WTC11 (cell line): ENCODE measurements at regions not wholly inside any gene's neighbourhood (a gene's known extent, or its start where the extent isn't known, plus 50 kb on each side); places are given as distances from the start of the nearest gene placed in this dataset.

Source experiments
- ATAC-seq: fragments of 200-7000 bp; cut with Tn5 transposase; 2 replicates; pipeline ENCODE4 v1.10.0; 2021; ENCODE audit warnings: mild to moderate bottlenecking, moderate library complexity
- CTCF ChIA-PET: fragments of 300-600 bp; sonication (Branson Sonifier 250); formaldehyde crosslinking; loops from one replicate; lab custom pipeline; 2021; ENCODE audit warnings: antibody characterized with exemption; lab: Charles Lee
- POLR2A ChIA-PET: fragments of 350-600 bp; sonication (Branson Sonifier 250); formaldehyde crosslinking; loops from one replicate; lab custom pipeline; 2021; ENCODE audit warnings: antibody characterized with exemption; lab: Charles Lee
- DNase-seq: peaks from one replicate; pipeline ENCODE4 v3.0.0; 2021; ENCODE audit warnings: low spot score
- H3K27ac Mint-ChIP-seq: 2 replicates; pipeline ENCODE4 v1.8.0; 2021; ENCODE audit warnings: mixed read lengths
- H3K27me3 Mint-ChIP-seq: 2 replicates; pipeline ENCODE4 v1.8.0; 2021; ENCODE audit warnings: low read depth, mild to moderate bottlenecking, moderate library complexity, mixed read lengths
- H3K36me3 Mint-ChIP-seq: 2 replicates; pipeline ENCODE4 v1.8.0; 2021; ENCODE audit warnings: mixed read lengths
- H3K4me1 Mint-ChIP-seq: 2 replicates; pipeline ENCODE4 v1.8.0; 2022; ENCODE audit warnings: mixed read lengths
- H3K4me3 Mint-ChIP-seq: 2 replicates; pipeline ENCODE4 v1.8.0; 2021; ENCODE audit warnings: mild to moderate bottlenecking, moderate library complexity, mixed read lengths
- H3K9me3 Mint-ChIP-seq: 2 replicates; pipeline ENCODE4 v1.8.0; 2021; ENCODE audit warnings: mixed read lengths
- ATF6 ChIP-seq: sonication (generic); formaldehyde crosslinking; IDR thresholded peaks from 2 replicates; pipeline ENCODE4 v1.8.1; 2023; ENCODE audit warnings: mild to moderate bottlenecking, missing genetic modification reagents
- CBFB ChIP-seq: sonication (generic); formaldehyde crosslinking; IDR thresholded peaks from 2 replicates; pipeline ENCODE4 v1.8.1; 2022; ENCODE audit warnings: mild to moderate bottlenecking, low read depth, missing genetic modification reagents
- EMX1 ChIP-seq: fragments of 250-450 bp; sonication (Bioruptor Pico); IDR thresholded peaks from 2 replicates; pipeline ENCODE4 v1.8.0; 2021; ENCODE audit warnings: mild to moderate bottlenecking
- GABPB1 ChIP-seq: sonication (generic); formaldehyde crosslinking; IDR thresholded peaks from 2 replicates; pipeline ENCODE4 v1.8.1; 2023; ENCODE audit warnings: mild to moderate bottlenecking, missing genetic modification reagents
- HMGA2 ChIP-seq: fragments of 250-450 bp; sonication (Bioruptor Pico); IDR thresholded peaks from 2 replicates; pipeline ENCODE4 v1.4.0; 2021; ENCODE audit warnings: mild to moderate bottlenecking, moderate library complexity
- KAT7 ChIP-seq: sonication (generic); formaldehyde crosslinking; IDR thresholded peaks from 2 replicates; pipeline ENCODE4 v1.8.1; 2023; ENCODE audit warnings: missing genetic modification reagents, mild to moderate bottlenecking, borderline replicate concordance
- MXD4 ChIP-seq: fragments of 250-450 bp; sonication (Bioruptor Pico); IDR thresholded peaks from 2 replicates; pipeline ENCODE4 v1.8.0; 2021; ENCODE audit warnings: mild to moderate bottlenecking, moderate library complexity, borderline replicate concordance
- NR1H2 ChIP-seq: sonication (generic); formaldehyde crosslinking; IDR thresholded peaks from 2 replicates; pipeline ENCODE4 v1.9.0; 2021; ENCODE audit warnings: mild to moderate bottlenecking, moderate library complexity, missing genetic modification reagents
- NR2C2 ChIP-seq: sonication (generic); formaldehyde crosslinking; IDR thresholded peaks from 2 replicates; pipeline ENCODE4 v1.8.0; 2022; ENCODE audit warnings: mild to moderate bottlenecking, missing genetic modification reagents
- OVOL2 ChIP-seq: fragments of 250-450 bp; sonication (Bioruptor Pico); IDR thresholded peaks from 2 replicates; pipeline ENCODE4 v1.9.0; 2021; ENCODE audit warnings: mild to moderate bottlenecking, borderline replicate concordance
- PREB ChIP-seq: sonication (generic); formaldehyde crosslinking; IDR thresholded peaks from 2 replicates; pipeline ENCODE4 v1.8.1; 2022; ENCODE audit warnings: mild to moderate bottlenecking, missing genetic modification reagents, moderate library complexity, borderline replicate concordance
- PRRX2 ChIP-seq: fragments of 250-450 bp; sonication (Bioruptor Pico); IDR thresholded peaks from 2 replicates; pipeline ENCODE4 v1.8.0; 2021; ENCODE audit warnings: mild to moderate bottlenecking
- TCF7 ChIP-seq: sonication (generic); formaldehyde crosslinking; IDR thresholded peaks from 2 replicates; pipeline ENCODE4 v1.8.0; 2022; ENCODE audit warnings: mild to moderate bottlenecking, low read depth, missing genetic modification reagents, moderate library complexity
- TEAD4 ChIP-seq: sonication (generic); formaldehyde crosslinking; IDR thresholded peaks from 2 replicates; pipeline ENCODE4 v1.8.0; 2022; ENCODE audit warnings: mild to moderate bottlenecking, missing genetic modification reagents
- ZBTB21 ChIP-seq: sonication (generic); formaldehyde crosslinking; IDR thresholded peaks from 2 replicates; pipeline ENCODE4 v1.8.1; 2023; ENCODE audit warnings: mild to moderate bottlenecking, missing genetic modification reagents, borderline replicate concordance
- ZNF121 ChIP-seq: sonication (generic); formaldehyde crosslinking; IDR thresholded peaks from 2 replicates; pipeline ENCODE4 v1.8.0; 2023; ENCODE audit warnings: missing genetic modification reagents
- ZNF138 ChIP-seq: sonication (generic); formaldehyde crosslinking; conservative IDR thresholded peaks from 2 replicates; pipeline ENCODE4 v1.8.1; 2022; ENCODE audit warnings: mild to moderate bottlenecking, moderate library complexity, missing genetic modification reagents
- ZNF219 ChIP-seq: sonication (generic); formaldehyde crosslinking; IDR thresholded peaks from 2 replicates; pipeline ENCODE4 v1.8.0; 2023; ENCODE audit warnings: missing genetic modification reagents, mild to moderate bottlenecking, borderline replicate concordance
- ZNF423 ChIP-seq: fragments of 250-450 bp; sonication (Bioruptor Pico); IDR thresholded peaks from 2 replicates; pipeline ENCODE4 v2.1.2; 2022; ENCODE audit warnings: mild to moderate bottlenecking, moderate library complexity
- ZNF532 ChIP-seq: fragments of 250-450 bp; sonication (Bioruptor Pico); IDR thresholded peaks from 2 replicates; pipeline ENCODE4 v1.9.0; 2021; ENCODE audit warnings: mild to moderate bottlenecking, borderline replicate concordance
- TF ChIP-seq, protein P1 (sequence below): sonication (generic); formaldehyde crosslinking; IDR thresholded peaks from 2 replicates; pipeline ENCODE4 v1.8.0; 2022; ENCODE audit warnings: mild to moderate bottlenecking, missing genetic modification reagents
- TF ChIP-seq, protein P2 (sequence below): fragments of 200-600 bp; IDR thresholded peaks from 2 replicates; pipeline ENCODE4 v1.8.0; 2022; ENCODE audit warnings: antibody characterized with exemption
- TF ChIP-seq, protein P3 (sequence below): sonication (generic); formaldehyde crosslinking; IDR thresholded peaks from 2 replicates; pipeline ENCODE4 v1.8.0; 2022; ENCODE audit warnings: mild to moderate bottlenecking, missing genetic modification reagents

GRCh38 chr10:63027531-63027930 is 105.6 kb upstream of the NRBF2 start (continued):
- TF ChIP-seq NR2C2 (CRISPR knock-in tag) (no peak), ZNF532 (CRISPR knock-in tag) (no peak), NR1H2 (no peak)

GRCh38 chr10:63021225-63021624 is 111.9 kb upstream of the NRBF2 start:
- POLR2A ChIA-PET: no interaction called here
- Mint-ChIP-seq H3K27ac (no peak overlapping the region), H3K4me3 (no peak overlapping the region), H3K4me1 (peaks cover 7% of the 10 kb centered on the region; the same call in 1 of the 2 replicates), H3K36me3 (no peaks in the 10 kb centered on the region), H3K9me3 (peaks cover 11% of the 10 kb centered on the region), H3K27me3 (no peaks in the 10 kb centered on the region)
- ATAC-seq (no peak), DNase-seq (no peak)
- no peak for TF ChIP-seq GABPB1
- no peak for TF ChIP-seq TEAD4 (CRISPR knock-in tag)
- no peak for TF ChIP-seq NR1H2
- no peak for TF ChIP-seq ZNF138 (CRISPR knock-in tag)
- no peak for TF ChIP-seq ZNF121
- TF ChIP-seq TCF7 (CRISPR knock-in tag): no peak
- TF ChIP-seq KAT7 (CRISPR knock-in tag): no peak
- TF ChIP-seq MXD4: no peak
- TF ChIP-seq, protein P1, sequence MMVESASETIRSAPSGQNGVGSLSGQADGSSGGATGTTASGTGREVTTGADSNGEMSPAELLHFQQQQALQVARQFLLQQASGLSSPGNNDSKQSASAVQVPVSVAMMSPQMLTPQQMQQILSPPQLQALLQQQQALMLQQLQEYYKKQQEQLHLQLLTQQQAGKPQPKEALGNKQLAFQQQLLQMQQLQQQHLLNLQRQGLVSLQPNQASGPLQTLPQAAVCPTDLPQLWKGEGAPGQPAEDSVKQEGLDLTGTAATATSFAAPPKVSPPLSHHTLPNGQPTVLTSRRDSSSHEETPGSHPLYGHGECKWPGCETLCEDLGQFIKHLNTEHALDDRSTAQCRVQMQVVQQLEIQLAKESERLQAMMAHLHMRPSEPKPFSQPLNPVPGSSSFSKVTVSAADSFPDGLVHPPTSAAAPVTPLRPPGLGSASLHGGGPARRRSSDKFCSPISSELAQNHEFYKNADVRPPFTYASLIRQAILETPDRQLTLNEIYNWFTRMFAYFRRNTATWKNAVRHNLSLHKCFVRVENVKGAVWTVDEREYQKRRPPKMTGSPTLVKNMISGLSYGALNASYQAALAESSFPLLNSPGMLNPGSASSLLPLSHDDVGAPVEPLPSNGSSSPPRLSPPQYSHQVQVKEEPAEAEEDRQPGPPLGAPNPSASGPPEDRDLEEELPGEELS: no peak
- CTCF ChIA-PET: no interaction called here

GRCh38 chr10:63013755-63014154 is 119.4 kb upstream of the NRBF2 start:
- DNase-seq: no peak
- no peaks in the 10 kb centered on the region for H3K27me3 Mint-ChIP-seq
- ChIA-PET CTCF (no interaction called here), POLR2A (no interaction called here)
- H3K9me3 Mint-ChIP-seq: peaks cover 13% of the 10 kb centered on the region
- ATAC-seq: no peak
- H3K4me3 Mint-ChIP-seq: no peak overlapping the region
- H3K27ac Mint-ChIP-seq: no peak overlapping the region
- H3K36me3 Mint-ChIP-seq: no peaks in the 10 kb centered on the region
- no peaks in the 10 kb centered on the region for H3K4me1 Mint-ChIP-seq
- no peak for TF ChIP-seq PREB
- TF ChIP-seq HMGA2 (CRISPR knock-in tag): no peak
- no peak for TF ChIP-seq CBFB (CRISPR knock-in tag)
- no peak for TF ChIP-seq OVOL2 (CRISPR knock-in tag)
- TF ChIP-seq, protein P2, sequence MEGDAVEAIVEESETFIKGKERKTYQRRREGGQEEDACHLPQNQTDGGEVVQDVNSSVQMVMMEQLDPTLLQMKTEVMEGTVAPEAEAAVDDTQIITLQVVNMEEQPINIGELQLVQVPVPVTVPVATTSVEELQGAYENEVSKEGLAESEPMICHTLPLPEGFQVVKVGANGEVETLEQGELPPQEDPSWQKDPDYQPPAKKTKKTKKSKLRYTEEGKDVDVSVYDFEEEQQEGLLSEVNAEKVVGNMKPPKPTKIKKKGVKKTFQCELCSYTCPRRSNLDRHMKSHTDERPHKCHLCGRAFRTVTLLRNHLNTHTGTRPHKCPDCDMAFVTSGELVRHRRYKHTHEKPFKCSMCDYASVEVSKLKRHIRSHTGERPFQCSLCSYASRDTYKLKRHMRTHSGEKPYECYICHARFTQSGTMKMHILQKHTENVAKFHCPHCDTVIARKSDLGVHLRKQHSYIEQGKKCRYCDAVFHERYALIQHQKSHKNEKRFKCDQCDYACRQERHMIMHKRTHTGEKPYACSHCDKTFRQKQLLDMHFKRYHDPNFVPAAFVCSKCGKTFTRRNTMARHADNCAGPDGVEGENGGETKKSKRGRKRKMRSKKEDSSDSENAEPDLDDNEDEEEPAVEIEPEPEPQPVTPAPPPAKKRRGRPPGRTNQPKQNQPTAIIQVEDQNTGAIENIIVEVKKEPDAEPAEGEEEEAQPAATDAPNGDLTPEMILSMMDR: no peak
- no peak for TF ChIP-seq EMX1 (CRISPR knock-in tag)
- TF ChIP-seq ZBTB21: no peak
- TF ChIP-seq ZNF423 (CRISPR knock-in tag): no peak
- no peak for TF ChIP-seq ATF6
- no peak for TF ChIP-seq ZNF219 (CRISPR knock-in tag)
- TF ChIP-seq, protein P3, sequence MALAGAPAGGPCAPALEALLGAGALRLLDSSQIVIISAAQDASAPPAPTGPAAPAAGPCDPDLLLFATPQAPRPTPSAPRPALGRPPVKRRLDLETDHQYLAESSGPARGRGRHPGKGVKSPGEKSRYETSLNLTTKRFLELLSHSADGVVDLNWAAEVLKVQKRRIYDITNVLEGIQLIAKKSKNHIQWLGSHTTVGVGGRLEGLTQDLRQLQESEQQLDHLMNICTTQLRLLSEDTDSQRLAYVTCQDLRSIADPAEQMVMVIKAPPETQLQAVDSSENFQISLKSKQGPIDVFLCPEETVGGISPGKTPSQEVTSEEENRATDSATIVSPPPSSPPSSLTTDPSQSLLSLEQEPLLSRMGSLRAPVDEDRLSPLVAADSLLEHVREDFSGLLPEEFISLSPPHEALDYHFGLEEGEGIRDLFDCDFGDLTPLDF (CRISPR knock-in tag): no peak
- no peak for TF ChIP-seq PRRX2 (CRISPR knock-in tag)
